LNCaP clone FGC (cell line): ENCODE measurements at regions not wholly inside any gene's neighbourhood (a gene's known extent, or its start where the extent isn't known, plus 50 kb on each side); places are given as distances from the start of the nearest gene placed in this dataset.

Experiments used
- DNase-seq: peaks from one replicate; pipeline ENCODE4 v3.0.0-alpha.2; 2011; ENCODE audit warnings: low read depth
- H3K4me3 ChIP-seq: 2 replicates; pipeline ENCODE4 v1.5.1; 2011; ENCODE audit warnings: mild to moderate bottlenecking, low read depth, low read length, control low read depth
- TF ChIP-seq, protein P1 (sequence below): IDR thresholded peaks from 2 replicates; pipeline ENCODE4 v1.5.1; 2012; ENCODE audit warnings: mild to moderate bottlenecking; ENCODE audit not compliant: control insufficient read depth, insufficient read depth; ENCODE audit errors: extremely low read depth

DNA sequence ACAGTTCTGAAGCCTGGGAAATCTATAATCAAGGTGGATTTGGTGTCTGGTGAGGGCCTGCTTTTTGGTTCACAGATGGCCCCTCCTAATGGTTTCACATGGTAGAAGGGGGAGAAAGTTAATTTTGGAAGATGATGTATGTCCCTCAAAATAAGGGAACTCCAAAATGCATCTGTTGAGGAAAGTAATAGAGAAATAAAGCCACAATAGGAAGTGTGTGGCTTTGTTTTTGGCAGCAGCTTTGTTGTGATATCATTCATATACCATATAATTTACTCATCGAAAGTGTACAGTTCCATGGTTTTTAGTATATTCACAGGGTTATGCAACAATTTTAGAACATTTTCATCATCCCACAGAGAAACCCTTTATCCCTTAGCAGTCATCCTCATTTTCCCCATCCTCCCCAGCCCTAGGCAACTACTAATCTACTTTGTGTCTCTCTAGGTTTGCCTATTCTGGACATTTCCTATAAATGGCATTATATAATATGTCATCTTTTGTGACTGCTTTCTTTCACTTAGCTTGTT, 274.0 kb upstream of the FAM98A start:
- no peak for DNase-seq
- TF ChIP-seq, protein P1, sequence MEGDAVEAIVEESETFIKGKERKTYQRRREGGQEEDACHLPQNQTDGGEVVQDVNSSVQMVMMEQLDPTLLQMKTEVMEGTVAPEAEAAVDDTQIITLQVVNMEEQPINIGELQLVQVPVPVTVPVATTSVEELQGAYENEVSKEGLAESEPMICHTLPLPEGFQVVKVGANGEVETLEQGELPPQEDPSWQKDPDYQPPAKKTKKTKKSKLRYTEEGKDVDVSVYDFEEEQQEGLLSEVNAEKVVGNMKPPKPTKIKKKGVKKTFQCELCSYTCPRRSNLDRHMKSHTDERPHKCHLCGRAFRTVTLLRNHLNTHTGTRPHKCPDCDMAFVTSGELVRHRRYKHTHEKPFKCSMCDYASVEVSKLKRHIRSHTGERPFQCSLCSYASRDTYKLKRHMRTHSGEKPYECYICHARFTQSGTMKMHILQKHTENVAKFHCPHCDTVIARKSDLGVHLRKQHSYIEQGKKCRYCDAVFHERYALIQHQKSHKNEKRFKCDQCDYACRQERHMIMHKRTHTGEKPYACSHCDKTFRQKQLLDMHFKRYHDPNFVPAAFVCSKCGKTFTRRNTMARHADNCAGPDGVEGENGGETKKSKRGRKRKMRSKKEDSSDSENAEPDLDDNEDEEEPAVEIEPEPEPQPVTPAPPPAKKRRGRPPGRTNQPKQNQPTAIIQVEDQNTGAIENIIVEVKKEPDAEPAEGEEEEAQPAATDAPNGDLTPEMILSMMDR, result no peak

GRCh38 chr2:33859811-33860461, 260.8 kb upstream of the FAM98A start:
- no peak overlapping the region for H3K4me3 ChIP-seq
- DNase-seq, result no peak
- TF ChIP-seq, protein P1, result no peak

More for the DNA sequence above, 274.0 kb upstream of the FAM98A start:
- no peak overlapping the region for H3K4me3 ChIP-seq

DNA sequence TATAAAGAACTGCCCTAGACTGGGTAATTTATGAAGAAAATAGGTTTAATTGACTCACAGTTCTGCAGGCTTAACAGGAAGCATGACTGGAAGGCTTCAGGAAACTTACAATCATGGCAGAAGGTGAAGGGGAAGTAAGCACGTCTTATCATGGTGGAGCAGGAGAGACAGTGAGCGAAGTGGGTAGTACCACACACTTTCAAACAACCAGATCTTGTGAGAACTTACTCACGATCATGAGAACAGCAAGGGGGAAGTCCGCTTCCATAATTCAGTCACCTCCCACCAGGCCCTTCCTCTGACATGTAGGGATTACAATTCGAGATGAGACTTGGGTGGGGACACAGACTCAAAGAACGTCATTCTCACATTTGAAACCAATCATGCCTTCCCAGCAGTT, 260.1 kb upstream of the FAM98A start:
- no peak overlapping the region for H3K4me3 ChIP-seq
- TF ChIP-seq, protein P1, result no peak
- DNase-seq, result no peak

- TF ChIP-seq, protein P1, result no peak
- no peak overlapping the region for H3K4me3 ChIP-seq
- DNase-seq, result no peak
Measured at GRCh38 chr2:33848486-33848885, 249.4 kb upstream of the FAM98A start.

DNA sequence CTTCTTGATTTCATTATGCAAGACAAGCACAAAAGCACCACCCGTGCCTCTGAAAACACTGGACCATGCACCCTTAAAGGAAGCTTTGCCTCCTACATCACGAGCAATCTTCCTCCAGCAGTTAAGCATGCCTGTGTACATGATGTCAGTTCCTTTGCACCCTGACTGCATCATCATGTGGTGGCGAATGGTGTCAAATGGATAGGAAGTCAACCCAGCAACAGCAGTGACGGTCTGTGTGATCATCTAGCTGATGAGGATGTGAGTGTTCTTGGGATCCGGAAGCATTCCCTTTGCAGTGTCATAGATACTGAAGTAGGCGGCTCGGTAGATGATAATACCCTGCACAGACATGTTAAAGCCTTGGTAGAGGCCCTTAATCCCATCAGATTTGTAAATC, 240.7 kb upstream of the FAM98A start:
- TF ChIP-seq, protein P1, result no peak
- no peak for DNase-seq
- H3K4me3 ChIP-seq, result no peak overlapping the region

GRCh38 chr2:33836628-33837027, 237.5 kb upstream of the FAM98A start:
- no peak for DNase-seq
- H3K4me3 ChIP-seq, result no peak overlapping the region
- TF ChIP-seq, protein P1, result no peak

DNA sequence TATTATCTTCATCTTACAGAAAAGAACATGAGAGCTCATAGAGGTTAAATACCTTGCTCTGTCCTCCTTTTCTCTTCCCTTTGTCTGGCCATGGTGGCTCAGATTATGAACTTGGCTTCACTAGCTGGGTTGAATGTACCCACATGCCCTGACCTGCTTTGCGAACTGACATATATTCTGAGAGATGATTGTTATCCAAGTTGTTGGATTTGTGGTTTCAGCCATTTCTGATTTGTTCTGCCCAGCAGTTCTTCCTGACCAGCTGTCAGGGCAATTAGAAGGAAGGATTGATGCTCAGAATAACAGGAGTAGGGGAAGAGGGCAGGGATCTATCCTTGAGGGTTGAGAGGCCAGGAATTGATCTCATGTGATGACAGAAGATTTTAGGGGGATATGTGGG, 236.8 kb upstream of the FAM98A start:
- TF ChIP-seq, protein P1, result no peak
- DNase-seq, result no peak
- no peak overlapping the region for H3K4me3 ChIP-seq
